Breast epithelium (tissue), 3 donors: ENCODE measurements at regions not wholly inside any gene's neighbourhood (a gene's known extent, or its start where the extent isn't known, plus 50 kb on each side); places are given as distances from the start of the nearest gene placed in this dataset.

Source experiments
- POLR2A ChIP-seq: fragments of 450-650 bp; IDR thresholded peaks from one replicate; pipeline ENCODE4 v1.6.1; 2016; ENCODE audit warnings: antibody characterized with exemption, mild to moderate bottlenecking, moderate library complexity
- POLR2AphosphoS5 ChIP-seq, 3 donors: sonication (generic); formaldehyde crosslinking; IDR thresholded peaks; one replicate each; pipeline ENCODE4 v1.6.1; 2017; ENCODE audit warnings: antibody characterized with exemption in 3 of 3
- TF ChIP-seq, protein P1 (sequence below), 3 donors: fragments of 450-650 bp; IDR thresholded peaks; one replicate each; pipeline ENCODE4 v1.5.1; 2016 to 2017; ENCODE audit warnings: antibody characterized with exemption in 3 of 3, mild to moderate bottlenecking in 3 of 3, moderate library complexity in 3 of 3

DNA sequence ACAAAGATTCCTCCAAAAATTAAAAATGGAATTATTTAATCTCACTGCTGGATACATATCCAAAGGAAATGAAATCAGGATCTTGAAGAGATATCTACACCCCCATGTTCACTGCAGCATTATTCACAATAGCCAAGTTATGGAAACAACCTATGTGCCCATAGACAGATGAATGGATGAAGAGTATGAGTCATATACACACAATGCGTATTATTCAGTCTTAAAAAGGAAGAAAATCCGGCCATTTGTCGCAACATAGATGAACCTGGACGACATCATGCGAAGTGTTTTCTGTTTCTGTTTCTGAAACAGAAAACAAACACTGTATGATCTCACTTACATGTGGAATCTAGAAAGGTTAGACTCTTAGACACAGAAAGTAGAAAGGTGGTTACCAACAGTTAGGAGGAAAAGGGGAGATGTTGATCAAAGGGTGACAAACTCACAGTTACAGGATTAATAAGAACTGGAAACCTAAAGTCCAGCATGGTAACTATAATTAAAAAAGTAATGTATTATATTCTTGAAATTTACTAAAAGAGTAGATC lies 87.8 kb upstream of the ERBB4 start:
- TF ChIP-seq, protein P1, sequence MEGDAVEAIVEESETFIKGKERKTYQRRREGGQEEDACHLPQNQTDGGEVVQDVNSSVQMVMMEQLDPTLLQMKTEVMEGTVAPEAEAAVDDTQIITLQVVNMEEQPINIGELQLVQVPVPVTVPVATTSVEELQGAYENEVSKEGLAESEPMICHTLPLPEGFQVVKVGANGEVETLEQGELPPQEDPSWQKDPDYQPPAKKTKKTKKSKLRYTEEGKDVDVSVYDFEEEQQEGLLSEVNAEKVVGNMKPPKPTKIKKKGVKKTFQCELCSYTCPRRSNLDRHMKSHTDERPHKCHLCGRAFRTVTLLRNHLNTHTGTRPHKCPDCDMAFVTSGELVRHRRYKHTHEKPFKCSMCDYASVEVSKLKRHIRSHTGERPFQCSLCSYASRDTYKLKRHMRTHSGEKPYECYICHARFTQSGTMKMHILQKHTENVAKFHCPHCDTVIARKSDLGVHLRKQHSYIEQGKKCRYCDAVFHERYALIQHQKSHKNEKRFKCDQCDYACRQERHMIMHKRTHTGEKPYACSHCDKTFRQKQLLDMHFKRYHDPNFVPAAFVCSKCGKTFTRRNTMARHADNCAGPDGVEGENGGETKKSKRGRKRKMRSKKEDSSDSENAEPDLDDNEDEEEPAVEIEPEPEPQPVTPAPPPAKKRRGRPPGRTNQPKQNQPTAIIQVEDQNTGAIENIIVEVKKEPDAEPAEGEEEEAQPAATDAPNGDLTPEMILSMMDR (IDR thresholded peaks at IDR 0.05), result no peak
- TF ChIP-seq POLR2A (no peak), POLR2AphosphoS5 (IDR thresholded peaks at IDR 0.05) (no peak)
